Upper lobe of left lung (tissue), 4 donors: ENCODE measurements at regions not wholly inside any gene's neighbourhood (a gene's known extent, or its start where the extent isn't known, plus 50 kb on each side); places are given as distances from the start of the nearest gene placed in this dataset.

ENCODE experiments used
- CTCF ChIP-seq, 6 experiments: fragments of 450-650 bp in 4 of 6; fragments of 200-600 bp in 2 of 6; sonication (generic) in 2 of 6; IDR thresholded peaks; one replicate each; pipeline ENCODE4 v1.5.1; 2016 to 2019; ENCODE audit warnings: antibody characterized with exemption in 6 of 6
- EP300 ChIP-seq, 4 donors: sonication (generic); formaldehyde crosslinking; IDR thresholded peaks; one replicate each; pipeline ENCODE4 v1.5.1; 2017; ENCODE audit warnings: antibody characterized with exemption in 4 of 4, control low read depth in 2 of 4
- POLR2A ChIP-seq, 4 donors: fragments of 450-650 bp; IDR thresholded peaks; one replicate each; pipeline ENCODE4 v1.5.1; 2016 to 2017; ENCODE audit warnings: antibody characterized with exemption in 4 of 4, mild to moderate bottlenecking in 2 of 4
- POLR2AphosphoS5 ChIP-seq, 2 donors: sonication (generic); formaldehyde crosslinking; IDR thresholded peaks; one replicate each; pipeline ENCODE4 v1.5.1; 2017; ENCODE audit warnings: antibody characterized with exemption in 2 of 2

GRCh38 chr4:45317739-45318138, 591.4 kb upstream of the GNPDA2 start:
- TF ChIP-seq CTCF (IDR thresholded peaks at IDR 0.05) (no peak), POLR2A (IDR thresholded peaks at IDR 0.05) (no peak), POLR2AphosphoS5 (IDR thresholded peaks at IDR 0.05) (no peak), EP300 (IDR thresholded peaks at IDR 0.05) (no peak)
